ENCODE measurements at regions not wholly inside any gene's neighbourhood (a gene's known extent, or its start where the extent isn't known, plus 50 kb on each side); places are given as distances from the start of the nearest gene placed in this dataset.

DNA sequence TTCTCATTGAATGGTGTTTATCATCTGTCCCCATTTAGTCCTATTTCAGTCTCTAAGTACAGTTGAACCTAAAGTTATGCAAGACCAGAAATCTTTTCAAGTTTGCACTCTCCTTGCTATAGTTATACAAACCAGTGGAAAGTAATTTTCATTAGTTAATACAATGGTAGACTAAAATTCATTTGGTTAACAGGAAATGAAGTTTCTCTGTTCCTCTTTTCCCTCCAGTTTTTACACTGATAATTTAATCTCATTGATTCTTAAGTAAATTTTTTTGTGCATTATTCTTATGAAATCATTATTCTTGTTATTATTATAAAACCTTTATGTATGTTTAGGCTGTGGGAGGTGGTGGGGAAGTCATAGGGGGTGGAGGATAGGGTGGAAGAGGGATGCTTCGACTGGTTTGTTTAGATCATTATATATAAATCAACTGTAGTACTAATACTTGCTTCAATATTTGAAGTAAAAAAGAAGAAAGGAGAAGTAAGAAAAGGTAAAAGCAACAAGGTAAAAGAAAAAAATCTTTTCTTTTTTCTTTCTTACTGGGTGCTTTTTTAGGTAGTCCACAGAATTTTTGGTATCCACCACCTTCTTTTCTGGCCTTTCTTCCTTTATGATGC is 104.1 kb downstream of the GPR85 start:
- TF ChIP-seq, protein P1, sequence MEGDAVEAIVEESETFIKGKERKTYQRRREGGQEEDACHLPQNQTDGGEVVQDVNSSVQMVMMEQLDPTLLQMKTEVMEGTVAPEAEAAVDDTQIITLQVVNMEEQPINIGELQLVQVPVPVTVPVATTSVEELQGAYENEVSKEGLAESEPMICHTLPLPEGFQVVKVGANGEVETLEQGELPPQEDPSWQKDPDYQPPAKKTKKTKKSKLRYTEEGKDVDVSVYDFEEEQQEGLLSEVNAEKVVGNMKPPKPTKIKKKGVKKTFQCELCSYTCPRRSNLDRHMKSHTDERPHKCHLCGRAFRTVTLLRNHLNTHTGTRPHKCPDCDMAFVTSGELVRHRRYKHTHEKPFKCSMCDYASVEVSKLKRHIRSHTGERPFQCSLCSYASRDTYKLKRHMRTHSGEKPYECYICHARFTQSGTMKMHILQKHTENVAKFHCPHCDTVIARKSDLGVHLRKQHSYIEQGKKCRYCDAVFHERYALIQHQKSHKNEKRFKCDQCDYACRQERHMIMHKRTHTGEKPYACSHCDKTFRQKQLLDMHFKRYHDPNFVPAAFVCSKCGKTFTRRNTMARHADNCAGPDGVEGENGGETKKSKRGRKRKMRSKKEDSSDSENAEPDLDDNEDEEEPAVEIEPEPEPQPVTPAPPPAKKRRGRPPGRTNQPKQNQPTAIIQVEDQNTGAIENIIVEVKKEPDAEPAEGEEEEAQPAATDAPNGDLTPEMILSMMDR (conservative IDR thresholded peaks at IDR 0.05; ENCODE audit: low read depth, low read length), result no peak
- no peak for TF ChIP-seq EZH2phosphoT487 (IDR thresholded peaks at IDR 0.05; ENCODE audit: borderline replicate concordance, low read length)
